ENCODE measurements at regions not wholly inside any gene's neighbourhood (a gene's known extent, or its start where the extent isn't known, plus 50 kb on each side); places are given as distances from the start of the nearest gene placed in this dataset.

- ChIA-PET CTCF (ENCODE audit: unreplicated experiment) (no interaction called here), POLR2A (interaction anchor here (0.6 kb wide), 1 partner anchor 733 kb away, joined by 4 read pairs; no protein-coding TSS in a partner anchor)
- Histone ChIP-seq H3K27ac (ENCODE audit: low read depth, low read length, poor library complexity, severe bottlenecking) (no peak overlapping the region), H2AFZ (ENCODE audit: low read length) (no peak overlapping the region), H3K79me2 (ENCODE audit: insufficient read depth, low read depth, low read length) (no peaks in the 10 kb centered on the region), H3K4me3 (ENCODE audit: low read depth, low read length, poor library complexity, severe bottlenecking) (no peak overlapping the region), H3K9me2 (ENCODE audit: insufficient read depth, low read length) (no peaks in the 10 kb centered on the region), H3K4me1 (ENCODE audit: insufficient read depth, low read length, poor library complexity, severe bottlenecking) (no peaks in the 10 kb centered on the region), H4K20me1 (ENCODE audit: insufficient read depth, low read length) (no peaks in the 10 kb centered on the region), H3K36me3 (ENCODE audit: insufficient read depth, low read length) (no peaks in the 10 kb centered on the region), H3K4me2 (ENCODE audit: low read length) (no peak overlapping the region), H3K9me3 (ENCODE audit: low read length) (no peaks in the 10 kb centered on the region)
- no TSS peak for BruUV-seq (replicated peaks)
- no peak for DNase-seq (ENCODE audit: low spot score)
- TF ChIP-seq CTCF (conservative IDR thresholded peaks at IDR 0.05; ENCODE audit: low read length) = no peak
- TF ChIP-seq EZH2phosphoT487 (IDR thresholded peaks at IDR 0.05; ENCODE audit: borderline replicate concordance, low read depth, low read length) = no peak
- intact Hi-C loops (cut with micrococcal nuclease; ENCODE audit: unreplicated experiment) = no loop called here
These were observed 146.0 kb upstream of the NUDT12 start for GRCh38 chr5:103708601-103709000.

- TF ChIP-seq EZH2phosphoT487 (IDR thresholded peaks at IDR 0.05; ENCODE audit: borderline replicate concordance, low read depth, low read length) (no peak), CTCF (conservative IDR thresholded peaks at IDR 0.05; ENCODE audit: low read length) (no peak)
- Histone ChIP-seq H2AFZ (ENCODE audit: low read length) (no peak overlapping the region), H3K4me3 (ENCODE audit: low read depth, low read length, poor library complexity, severe bottlenecking) (no peak overlapping the region), H3K9me2 (ENCODE audit: insufficient read depth, low read length) (no peaks in the 10 kb centered on the region), H4K20me1 (ENCODE audit: insufficient read depth, low read length) (no peaks in the 10 kb centered on the region), H3K27ac (ENCODE audit: low read depth, low read length, poor library complexity, severe bottlenecking) (no peak overlapping the region), H3K36me3 (ENCODE audit: insufficient read depth, low read length) (no peaks in the 10 kb centered on the region), H3K9me3 (ENCODE audit: low read length) (no peaks in the 10 kb centered on the region), H3K4me2 (ENCODE audit: low read length) (no peak overlapping the region), H3K79me2 (ENCODE audit: insufficient read depth, low read depth, low read length) (no peaks in the 10 kb centered on the region), H3K4me1 (ENCODE audit: insufficient read depth, low read length, poor library complexity, severe bottlenecking) (no peaks in the 10 kb centered on the region)
- no TSS peak for BruUV-seq (replicated peaks)
- intact Hi-C loops (cut with micrococcal nuclease; ENCODE audit: unreplicated experiment) = no loop called here
- POLR2A ChIA-PET = no interaction called here
- DNase-seq (ENCODE audit: low spot score) = no peak
- CTCF ChIA-PET (ENCODE audit: unreplicated experiment) = no interaction called here
These were observed 144.5 kb upstream of the NUDT12 start for GRCh38 chr5:103706939-103707682.

GRCh38 chr5:103703617-103704016 is 141.0 kb upstream of the NUDT12 start:
- H3K27ac ChIP-seq (ENCODE audit: low read depth, low read length, poor library complexity, severe bottlenecking) = no peak overlapping the region
- no peak overlapping the region for H3K4me2 ChIP-seq (ENCODE audit: low read length)
- H3K9me2 ChIP-seq (ENCODE audit: insufficient read depth, low read length) = no peaks in the 10 kb centered on the region
- no peak overlapping the region for H3K4me3 ChIP-seq (ENCODE audit: low read depth, low read length, poor library complexity, severe bottlenecking)
- H4K20me1 ChIP-seq (ENCODE audit: insufficient read depth, low read length) = no peaks in the 10 kb centered on the region
- H2AFZ ChIP-seq (ENCODE audit: low read length) = no peak overlapping the region
- no peaks in the 10 kb centered on the region for H3K79me2 ChIP-seq (ENCODE audit: insufficient read depth, low read depth, low read length)
- DNase-seq (ENCODE audit: low spot score) = no peak
- BruUV-seq (replicated peaks) = no TSS peak
- intact Hi-C loops (cut with micrococcal nuclease; ENCODE audit: unreplicated experiment) = no loop called here
- CTCF ChIA-PET (ENCODE audit: unreplicated experiment) = no interaction called here
- H3K9me3 ChIP-seq (ENCODE audit: low read length) = no peaks in the 10 kb centered on the region
- H3K36me3 ChIP-seq (ENCODE audit: insufficient read depth, low read length) = no peaks in the 10 kb centered on the region
- POLR2A ChIA-PET = no interaction called here
- no peak for TF ChIP-seq CTCF (conservative IDR thresholded peaks at IDR 0.05; ENCODE audit: low read length)
- TF ChIP-seq EZH2phosphoT487 (IDR thresholded peaks at IDR 0.05; ENCODE audit: borderline replicate concordance, low read depth, low read length) = no peak
- H3K4me1 ChIP-seq (ENCODE audit: insufficient read depth, low read length, poor library complexity, severe bottlenecking) = no peaks in the 10 kb centered on the region
